AG04449 (cell line): ENCODE measurements at regions not wholly inside any gene's neighbourhood (a gene's known extent, or its start where the extent isn't known, plus 50 kb on each side); places are given as distances from the start of the nearest gene placed in this dataset.
"Not testable (repeated sequence)": the region's sequence is repeated elsewhere in the genome, so short reads cannot be mapped to it uniquely, and the experiment has no call there.

ENCODE experiments used
- CTCF ChIA-PET: fragments of 350-600 bp; formaldehyde crosslinking; extraction: SDS; loops from one replicate; lab custom pipeline; 2021; ENCODE audit warnings: antibody characterized with exemption; lab: Yijun Ruan, JAX
- POLR2A ChIA-PET: fragments of 400-600, 350-600 bp; formaldehyde crosslinking; extraction: SDS; loops from one replicate; lab custom pipeline; 2020; ENCODE audit warnings: antibody characterized with exemption, inconsistent platforms; lab: Yijun Ruan, JAX
- DNase-seq: peaks from one replicate; pipeline ENCODE4 v3.0.0-alpha.2; 2010; ENCODE audit warnings: low read depth, low spot score
- H3K4me3 ChIP-seq: 2 replicates; pipeline ENCODE4 v1.5.1; 2011; ENCODE audit warnings: low read depth, mild to moderate bottlenecking, control low read depth, low read length
- CTCF ChIP-seq: IDR thresholded peaks from one replicate; pipeline ENCODE4 v1.5.1; 2011; ENCODE audit warnings: mild to moderate bottlenecking, moderate library complexity, low read length, control low read depth, inconsistent platforms; ENCODE audit not compliant: insufficient read depth; ENCODE audit errors: missing control alignments

GRCh38 chr3:40753291-40753770 is 228.6 kb downstream of the ZNF621 start:
- ChIA-PET CTCF (no interaction called here), POLR2A (no interaction called here)
- H3K4me3 ChIP-seq, result no peak overlapping the region
- no peak for DNase-seq
- TF ChIP-seq CTCF, result no peak

- ChIA-PET CTCF (no interaction called here), POLR2A (no interaction called here)
- DNase-seq, result no peak
- H3K4me3 ChIP-seq, result no peak overlapping the region
- TF ChIP-seq CTCF, result no peak
Measured at GRCh38 chr3:40753951-40754350, 229.2 kb downstream of the ZNF621 start.

GRCh38 chr3:40754994-40755393 is 230.2 kb downstream of the ZNF621 start:
- POLR2A ChIA-PET, result no interaction called here

GRCh38 chr3:40756500-40756899 is 231.7 kb downstream of the ZNF621 start:
- TF ChIP-seq CTCF, result no peak
- no peak for DNase-seq
- ChIA-PET POLR2A (no interaction called here), CTCF (no interaction called here)
- H3K4me3 ChIP-seq, result no peak overlapping the region

More at GRCh38 chr3:40754994-40755393, 230.2 kb downstream of the ZNF621 start:
- H3K4me3 ChIP-seq, result no peak overlapping the region
- CTCF ChIA-PET, result no interaction called here
- no peak for DNase-seq
- no peak for TF ChIP-seq CTCF

- DNase-seq, CTCF ChIA-PET: not testable (repeated sequence)
Measured at GRCh38 chr3:40762771-40763170, 238.0 kb downstream of the ZNF621 start.

GRCh38 chr3:40763807-40764206 is 239.0 kb downstream of the ZNF621 start:
- no peak overlapping the region for H3K4me3 ChIP-seq
- CTCF ChIA-PET, result no interaction called here
- POLR2A ChIA-PET, result no interaction called here
- no peak for TF ChIP-seq CTCF
- DNase-seq, result no peak

More at GRCh38 chr3:40762771-40763170, 238.0 kb downstream of the ZNF621 start:
- POLR2A ChIA-PET, H3K4me3 ChIP-seq: not testable (repeated sequence)

- POLR2A ChIA-PET, result no interaction called here
- no peak for TF ChIP-seq CTCF
- no peak overlapping the region for H3K4me3 ChIP-seq
- no peak for DNase-seq
- CTCF ChIA-PET, result no interaction called here
Measured at GRCh38 chr3:40764747-40765146, 240.0 kb downstream of the ZNF621 start.
